OCI-LY3 (cell line): ENCODE measurements at regions not wholly inside any gene's neighbourhood (a gene's known extent, or its start where the extent isn't known, plus 50 kb on each side); places are given as distances from the start of the nearest gene placed in this dataset.

Experiments
- EZH2phosphoT487 ChIP-seq: fragments of 200-600 bp; shearing (Covaris generic); IDR thresholded peaks from 2 replicates; pipeline ENCODE4 v1.6.1; 2018; ENCODE audit warnings: antibody characterized with exemption, mixed run types, low read depth
- TF ChIP-seq, protein P1 (sequence below): fragments of 200-600, 300-600 bp; sonication (generic); IDR thresholded peaks from 2 replicates; pipeline ENCODE4 v1.5.1; 2014; ENCODE audit warnings: antibody characterized with exemption, low read length, low read depth

DNA sequence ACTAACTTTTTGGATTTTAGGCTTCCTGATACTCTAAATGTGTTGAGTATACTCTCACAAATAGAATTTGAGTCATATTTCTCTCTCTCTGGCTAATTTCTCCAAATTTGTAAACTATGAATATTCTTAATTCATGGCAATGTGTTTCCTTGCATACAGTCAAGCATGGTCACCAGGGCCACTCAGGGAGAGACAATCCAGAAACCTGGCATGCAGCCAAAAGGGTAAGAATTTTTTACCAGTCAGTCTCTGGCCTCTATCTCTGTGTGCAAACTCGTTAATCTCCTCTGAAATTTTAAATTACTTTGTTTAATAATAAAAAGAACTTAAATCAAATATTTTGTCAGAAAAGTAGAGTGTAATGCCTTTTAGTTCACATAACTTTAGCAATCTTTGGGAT lies 179.8 kb downstream of the OR13H1 start:
- TF ChIP-seq, protein P1, sequence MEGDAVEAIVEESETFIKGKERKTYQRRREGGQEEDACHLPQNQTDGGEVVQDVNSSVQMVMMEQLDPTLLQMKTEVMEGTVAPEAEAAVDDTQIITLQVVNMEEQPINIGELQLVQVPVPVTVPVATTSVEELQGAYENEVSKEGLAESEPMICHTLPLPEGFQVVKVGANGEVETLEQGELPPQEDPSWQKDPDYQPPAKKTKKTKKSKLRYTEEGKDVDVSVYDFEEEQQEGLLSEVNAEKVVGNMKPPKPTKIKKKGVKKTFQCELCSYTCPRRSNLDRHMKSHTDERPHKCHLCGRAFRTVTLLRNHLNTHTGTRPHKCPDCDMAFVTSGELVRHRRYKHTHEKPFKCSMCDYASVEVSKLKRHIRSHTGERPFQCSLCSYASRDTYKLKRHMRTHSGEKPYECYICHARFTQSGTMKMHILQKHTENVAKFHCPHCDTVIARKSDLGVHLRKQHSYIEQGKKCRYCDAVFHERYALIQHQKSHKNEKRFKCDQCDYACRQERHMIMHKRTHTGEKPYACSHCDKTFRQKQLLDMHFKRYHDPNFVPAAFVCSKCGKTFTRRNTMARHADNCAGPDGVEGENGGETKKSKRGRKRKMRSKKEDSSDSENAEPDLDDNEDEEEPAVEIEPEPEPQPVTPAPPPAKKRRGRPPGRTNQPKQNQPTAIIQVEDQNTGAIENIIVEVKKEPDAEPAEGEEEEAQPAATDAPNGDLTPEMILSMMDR = no peak
- no peak for TF ChIP-seq EZH2phosphoT487
